Astrocyte (in vitro differentiated cells and primary cell): ENCODE measurements at regions not wholly inside any gene's neighbourhood (a gene's known extent, or its start where the extent isn't known, plus 50 kb on each side); places are given as distances from the start of the nearest gene placed in this dataset.

Experiments
- EZH2 ChIP-seq: IDR thresholded peaks from 2 replicates; pipeline ENCODE4 v1.6.1; 2012; ENCODE audit warnings: mild to moderate bottlenecking, low read length, inconsistent platforms; ENCODE audit not compliant: insufficient read depth
- TF ChIP-seq, protein P1 (sequence below): IDR thresholded peaks from 2 replicates; pipeline ENCODE4 v1.5.1; 2011; ENCODE audit warnings: low read depth, mild to moderate bottlenecking, inconsistent platforms, low read length, moderate library complexity; ENCODE audit not compliant: insufficient read depth

DNA sequence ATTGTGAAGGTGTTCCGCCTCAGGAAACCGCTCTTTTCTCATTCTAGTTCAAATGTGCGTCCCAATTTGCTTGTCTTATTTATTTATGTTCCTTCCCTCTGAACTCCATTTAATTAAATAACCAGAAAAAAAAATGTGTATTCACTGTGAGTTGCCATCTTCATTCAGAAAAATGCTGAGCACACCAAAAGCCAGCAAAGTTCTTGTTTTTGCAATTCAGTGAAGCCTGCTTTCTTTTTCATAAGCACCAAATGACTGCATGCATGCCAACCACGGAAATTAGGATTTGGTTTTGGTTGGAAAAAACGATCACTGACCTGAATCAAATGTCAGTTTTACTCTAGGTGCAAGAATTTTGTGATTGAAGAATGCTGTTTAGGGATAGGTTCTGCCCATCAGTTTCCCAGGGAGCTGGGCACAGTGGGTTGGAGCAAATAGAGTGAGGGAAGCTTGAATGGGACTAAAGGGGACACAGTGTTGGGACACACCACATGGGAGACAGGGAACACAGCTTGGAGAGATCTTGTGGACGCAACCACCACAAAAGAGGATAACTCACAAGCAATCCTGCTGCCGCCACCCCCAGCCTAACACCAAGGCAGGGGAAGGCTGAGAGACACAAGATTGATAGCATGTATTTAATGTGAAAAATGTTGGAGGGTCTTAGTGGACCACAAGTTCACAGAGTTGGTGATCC lies 183.4 kb upstream of the GALNT2 start:
- TF ChIP-seq, protein P1, sequence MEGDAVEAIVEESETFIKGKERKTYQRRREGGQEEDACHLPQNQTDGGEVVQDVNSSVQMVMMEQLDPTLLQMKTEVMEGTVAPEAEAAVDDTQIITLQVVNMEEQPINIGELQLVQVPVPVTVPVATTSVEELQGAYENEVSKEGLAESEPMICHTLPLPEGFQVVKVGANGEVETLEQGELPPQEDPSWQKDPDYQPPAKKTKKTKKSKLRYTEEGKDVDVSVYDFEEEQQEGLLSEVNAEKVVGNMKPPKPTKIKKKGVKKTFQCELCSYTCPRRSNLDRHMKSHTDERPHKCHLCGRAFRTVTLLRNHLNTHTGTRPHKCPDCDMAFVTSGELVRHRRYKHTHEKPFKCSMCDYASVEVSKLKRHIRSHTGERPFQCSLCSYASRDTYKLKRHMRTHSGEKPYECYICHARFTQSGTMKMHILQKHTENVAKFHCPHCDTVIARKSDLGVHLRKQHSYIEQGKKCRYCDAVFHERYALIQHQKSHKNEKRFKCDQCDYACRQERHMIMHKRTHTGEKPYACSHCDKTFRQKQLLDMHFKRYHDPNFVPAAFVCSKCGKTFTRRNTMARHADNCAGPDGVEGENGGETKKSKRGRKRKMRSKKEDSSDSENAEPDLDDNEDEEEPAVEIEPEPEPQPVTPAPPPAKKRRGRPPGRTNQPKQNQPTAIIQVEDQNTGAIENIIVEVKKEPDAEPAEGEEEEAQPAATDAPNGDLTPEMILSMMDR = no peak
- no peak for TF ChIP-seq EZH2
